AG20443 (cell line): ENCODE measurements at regions not wholly inside any gene's neighbourhood (a gene's known extent, or its start where the extent isn't known, plus 50 kb on each side); places are given as distances from the start of the nearest gene placed in this dataset.
"Not testable (repeated sequence)": the region's sequence is repeated elsewhere in the genome, so short reads cannot be mapped to it uniquely, and the experiment has no call there.

Source experiments
- DNase-seq: peaks from one replicate; pipeline ENCODE4 v3.0.0; 2012; ENCODE audit warnings: low spot score, mixed read lengths

GRCh38 chr11:24386546-24387397 is 110.1 kb upstream of the LUZP2 start:
- peak; percentile 14 for DNase-seq

- DNase-seq: no peak
Measured at GRCh38 chr11:24389575-24389974, 107.3 kb upstream of the LUZP2 start.

- no peak for DNase-seq
Measured at GRCh38 chr11:24390016-24390415, 106.8 kb upstream of the LUZP2 start.

GRCh38 chr11:24390762-24391161 is 106.1 kb upstream of the LUZP2 start:
- DNase-seq: no peak

GRCh38 chr11:24391167-24391566 is 105.7 kb upstream of the LUZP2 start:
- DNase-seq: peak; percentile 11

DNA sequence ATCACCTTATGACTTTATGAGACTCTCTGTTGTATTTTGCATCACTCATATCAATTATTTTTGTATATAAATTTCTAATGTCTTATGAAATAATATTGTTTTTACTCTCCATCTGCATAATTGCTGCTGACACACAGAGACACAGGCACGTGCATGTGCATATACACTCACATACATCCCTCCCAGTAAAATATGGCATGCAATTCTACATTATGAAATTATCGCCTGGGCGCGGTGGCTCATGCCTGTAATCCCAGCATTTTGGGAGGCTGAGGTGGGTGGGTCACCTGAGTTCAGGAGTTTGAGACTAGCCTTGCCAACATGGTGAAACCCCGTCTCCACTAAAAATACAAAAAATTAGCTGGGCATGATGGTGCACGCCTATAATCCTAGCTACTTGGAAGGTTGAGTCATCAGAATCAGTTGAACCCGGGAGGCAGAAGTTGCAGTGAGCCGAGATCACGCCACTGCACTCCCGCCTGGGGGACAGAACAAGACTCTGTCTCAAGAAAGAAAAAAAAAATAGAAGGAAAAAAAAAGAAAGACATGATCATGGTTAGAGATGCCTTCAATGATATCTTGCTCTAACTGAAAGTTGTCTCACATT is 96.7 kb upstream of the LUZP2 start:
- DNase-seq: no peak

GRCh38 chr11:24406389-24406788 is 90.5 kb upstream of the LUZP2 start:
- no peak for DNase-seq

GRCh38 chr11:24406980-24407379 is 89.9 kb upstream of the LUZP2 start:
- no peak for DNase-seq

DNA sequence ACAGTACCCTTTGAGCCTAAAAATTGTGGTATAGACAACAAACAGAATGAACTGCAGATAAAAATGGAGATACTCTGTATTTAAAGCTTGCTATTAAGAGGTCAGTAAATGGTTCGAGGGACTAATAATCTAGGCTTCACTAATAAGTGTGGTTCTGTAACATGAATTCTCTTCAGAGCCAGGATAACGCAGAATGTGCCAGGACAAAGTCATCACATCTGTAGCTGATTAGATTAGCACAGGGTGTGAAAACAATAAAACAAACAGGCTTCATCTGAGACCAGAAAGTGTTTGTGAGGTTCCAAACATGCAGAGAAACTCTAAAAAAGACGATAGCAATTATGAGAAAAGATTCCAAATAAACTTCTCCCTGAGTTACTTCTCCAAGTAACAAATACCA is 89.1 kb upstream of the LUZP2 start:
- no peak for DNase-seq

GRCh38 chr11:24408202-24408601 is 88.7 kb upstream of the LUZP2 start:
- no peak for DNase-seq

GRCh38 chr11:24411791-24412190 is 85.1 kb upstream of the LUZP2 start:
- DNase-seq: no peak

DNA sequence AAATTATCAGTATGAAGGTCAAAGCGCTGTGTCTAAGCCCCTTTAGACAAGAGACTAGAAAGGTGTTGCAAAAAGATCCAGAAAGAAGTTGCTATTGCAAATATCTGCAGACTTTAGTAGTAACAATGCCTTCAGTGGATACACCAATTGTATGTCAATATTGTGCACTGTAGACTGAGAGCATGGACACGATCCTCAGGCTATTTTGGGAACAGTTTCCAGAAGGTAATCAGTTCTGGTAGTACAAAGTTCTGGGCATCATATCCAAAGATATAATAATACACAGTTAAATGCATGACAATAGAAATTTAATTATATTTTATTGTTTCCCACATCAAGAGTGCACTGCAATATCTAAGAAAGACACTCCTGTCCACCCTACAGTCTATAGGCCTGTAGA is 84.1 kb upstream of the LUZP2 start:
- DNase-seq: no peak

DNA sequence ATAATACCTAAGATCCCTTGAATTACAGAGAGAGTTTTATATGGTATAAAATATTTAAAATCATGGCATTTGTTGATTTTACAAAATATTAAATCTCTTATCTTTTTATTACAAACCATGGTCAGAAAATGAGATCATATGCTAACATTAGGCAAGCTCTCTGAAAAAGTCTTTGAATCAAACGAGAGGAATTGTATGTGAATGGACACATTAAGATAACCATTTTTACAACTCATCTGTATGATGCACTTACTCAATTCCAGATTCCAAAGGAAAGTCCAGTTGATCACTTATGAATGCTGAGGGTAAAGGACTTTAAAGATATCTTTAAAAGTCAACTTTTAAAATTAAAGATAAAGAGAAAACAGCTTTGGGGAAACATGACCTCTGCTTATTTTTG is 83.5 kb upstream of the LUZP2 start:
- no peak for DNase-seq

- not testable (repeated sequence) for DNase-seq
Measured at GRCh38 chr11:24415955-24416636, 80.8 kb upstream of the LUZP2 start.

- no peak for DNase-seq
Measured at GRCh38 chr11:24421766-24422165, 75.1 kb upstream of the LUZP2 start.

- no peak for DNase-seq
Measured at GRCh38 chr11:24422376-24422775, 74.5 kb upstream of the LUZP2 start.

GRCh38 chr11:24437123-24437522 is 59.7 kb upstream of the LUZP2 start:
- no peak for DNase-seq
